Breast epithelium (tissue), 4 donors: ENCODE measurements at regions not wholly inside any gene's neighbourhood (a gene's known extent, or its start where the extent isn't known, plus 50 kb on each side); places are given as distances from the start of the nearest gene placed in this dataset.
"Not testable (repeated sequence)": the region's sequence is repeated elsewhere in the genome, so short reads cannot be mapped to it uniquely, and the experiment has no call there.

Source experiments
- DNase-seq, 2 donors: peaks; one replicate each; pipeline ENCODE4 v3.0.0-alpha.2; 2019; ENCODE audit warnings: low spot score in 2 of 2
- H3K27ac ChIP-seq, 2 donors: fragments of 200-600 bp; sonication (generic) in 1 of 2; one replicate each; pipeline ENCODE4 v1.5.1; 2016 to 2019; ENCODE audit warnings: mild to moderate bottlenecking in 1 of 2
- H3K27me3 ChIP-seq, 2 donors: fragments of 200-600 bp; sonication (generic) in 1 of 2; one replicate each; pipeline versions ENCODE4 v1.5.1 to v1.6.0; 2017 to 2019; ENCODE audit warnings: control low read depth in 1 of 2, mild to moderate bottlenecking in 1 of 2
- H3K36me3 ChIP-seq: fragments of 200-600 bp; one replicate; pipeline ENCODE4 v1.5.1; 2019
- H3K4me1 ChIP-seq, 2 donors: fragments of 200-600 bp; sonication (generic); one replicate each; pipeline ENCODE4 v1.5.1; 2016 to 2019; ENCODE audit warnings: control low read depth in 1 of 2
- H3K4me3 ChIP-seq, 3 donors: fragments of 200-600 bp; sonication (generic); 1 replicate in 2 of 3; 2 replicates in 1 of 3; pipeline ENCODE4 v1.5.1; 2016 to 2019; ENCODE audit warnings: mild to moderate bottlenecking in 3 of 3, moderate library complexity in 2 of 3
- H3K9me3 ChIP-seq, 2 donors: fragments of 200-600 bp; sonication (generic) in 1 of 2; one replicate each; pipeline ENCODE4 v1.5.1; 2016 to 2019; ENCODE audit warnings: control low read depth in 1 of 2
- CTCF ChIP-seq, 3 donors: fragments of 450-650 bp; IDR thresholded peaks; one replicate each; pipeline ENCODE4 v1.5.1; 2016 to 2017; ENCODE audit warnings: antibody characterized with exemption in 3 of 3, mild to moderate bottlenecking in 3 of 3, moderate library complexity in 3 of 3
- POLR2A ChIP-seq: fragments of 450-650 bp; IDR thresholded peaks from one replicate; pipeline ENCODE4 v1.6.1; 2016; ENCODE audit warnings: antibody characterized with exemption, mild to moderate bottlenecking, moderate library complexity
- POLR2AphosphoS5 ChIP-seq, 3 donors: sonication (generic); formaldehyde crosslinking; IDR thresholded peaks; one replicate each; pipeline ENCODE4 v1.6.1; 2017; ENCODE audit warnings: antibody characterized with exemption in 3 of 3
- intact Hi-C: fragments of 100-400 bp; cut with DNase I; formaldehyde crosslinking; loops from one replicate; pipeline ENCODE4 v1.15.1; 2023; ENCODE audit warnings: low total_unique reads

GRCh38 chr4:137905930-137906329 is 336.2 kb downstream of the SLC7A11 start:
- H3K4me1 ChIP-seq: no peaks in the 10 kb centered on the region
- H3K36me3 ChIP-seq: no peaks in the 10 kb centered on the region
- no peaks in the 10 kb centered on the region for H3K9me3 ChIP-seq
- TF ChIP-seq CTCF (IDR thresholded peaks at IDR 0.05) (no peak), POLR2A (no peak), POLR2AphosphoS5 (IDR thresholded peaks at IDR 0.05) (no peak)
- H3K27me3 ChIP-seq: no peaks in the 10 kb centered on the region
- no peak for DNase-seq
- no peak overlapping the region for H3K4me3 ChIP-seq
- no peak overlapping the region for H3K27ac ChIP-seq
- intact Hi-C loops: no loop called here

- no peaks in the 10 kb centered on the region for H3K9me3 ChIP-seq
- TF ChIP-seq POLR2A: no peak
- no peak for TF ChIP-seq CTCF (IDR thresholded peaks at IDR 0.05)
- no peak for TF ChIP-seq POLR2AphosphoS5 (IDR thresholded peaks at IDR 0.05)
- H3K36me3 ChIP-seq: no peaks in the 10 kb centered on the region
- no peaks in the 10 kb centered on the region for H3K4me1 ChIP-seq
- H3K27me3 ChIP-seq: no peaks in the 10 kb centered on the region
- intact Hi-C loops: loop anchor here (5.0 kb wide), 1 partner anchor 1284 kb away; no protein-coding TSS in a partner anchor
- no peak overlapping the region for H3K4me3 ChIP-seq
- no peak for DNase-seq
- H3K27ac ChIP-seq: no peak overlapping the region
Measured at GRCh38 chr4:137901114-137901513, 341.0 kb downstream of the SLC7A11 start.

- intact Hi-C loops: no loop called here
Measured at GRCh38 chr4:137896221-137896737, 345.9 kb downstream of the SLC7A11 start.

GRCh38 chr4:137895515-137895914 is 346.6 kb downstream of the SLC7A11 start:
- H3K36me3 ChIP-seq, H3K27ac ChIP-seq, H3K4me1 ChIP-seq, H3K27me3 ChIP-seq, DNase-seq, H3K4me3 ChIP-seq, H3K9me3 ChIP-seq, intact Hi-C loops: not testable (repeated sequence)

More at GRCh38 chr4:137896221-137896737, 345.9 kb downstream of the SLC7A11 start:
- TF ChIP-seq CTCF (IDR thresholded peaks at IDR 0.05): no peak
- TF ChIP-seq POLR2A: no peak
- no peak for TF ChIP-seq POLR2AphosphoS5 (IDR thresholded peaks at IDR 0.05)
- no peak overlapping the region for H3K4me3 ChIP-seq
- no peak overlapping the region for H3K27ac ChIP-seq
- H3K4me1 ChIP-seq: no peaks in the 10 kb centered on the region
- DNase-seq: no peak
- no peaks in the 10 kb centered on the region for H3K27me3 ChIP-seq
- no peaks in the 10 kb centered on the region for H3K36me3 ChIP-seq
- H3K9me3 ChIP-seq: no peaks in the 10 kb centered on the region

GRCh38 chr4:137892134-137892533 is 350.0 kb downstream of the SLC7A11 start:
- TF ChIP-seq POLR2A (no peak), CTCF (IDR thresholded peaks at IDR 0.05) (no peak), POLR2AphosphoS5 (IDR thresholded peaks at IDR 0.05) (no peak)
- no peak for DNase-seq
- Histone ChIP-seq H3K36me3 (no peaks in the 10 kb centered on the region), H3K27me3 (no peaks in the 10 kb centered on the region), H3K4me3 (no peak overlapping the region), H3K27ac (no peak overlapping the region), H3K4me1 (no peaks in the 10 kb centered on the region), H3K9me3 (no peaks in the 10 kb centered on the region)
- intact Hi-C loops: no loop called here

GRCh38 chr4:137890812-137891211 is 351.3 kb downstream of the SLC7A11 start:
- Histone ChIP-seq H3K27ac (no peak overlapping the region), H3K36me3 (no peaks in the 10 kb centered on the region), H3K27me3 (no peaks in the 10 kb centered on the region), H3K4me3 (no peak overlapping the region), H3K4me1 (no peaks in the 10 kb centered on the region), H3K9me3 (no peaks in the 10 kb centered on the region)
- intact Hi-C loops: no loop called here
- DNase-seq: no peak
- TF ChIP-seq POLR2A (no peak), POLR2AphosphoS5 (IDR thresholded peaks at IDR 0.05) (no peak), CTCF (IDR thresholded peaks at IDR 0.05) (no peak)
